GM18909 (cell line): ENCODE measurements at regions not wholly inside any gene's neighbourhood (a gene's known extent, or its start where the extent isn't known, plus 50 kb on each side); places are given as distances from the start of the nearest gene placed in this dataset.

Experiments used
- ATAC-seq: cut with Tn5 transposase; IDR thresholded peaks from one replicate; pipeline ENCODE4 v1.9.1; 2021; ENCODE audit warnings: mild to moderate bottlenecking; ENCODE audit not compliant: unreplicated experiment, poor library complexity

GRCh38 chr3:135310317-135310716 is 515.3 kb downstream of the EPHB1 start:
- peak; percentile 55 for ATAC-seq

- ATAC-seq, result no peak
These were observed 516.6 kb downstream of the EPHB1 start for GRCh38 chr3:135311699-135312098.

GRCh38 chr3:135314237-135314636 is 519.2 kb downstream of the EPHB1 start:
- ATAC-seq, result no peak

- no peak for ATAC-seq
These were observed 529.2 kb downstream of the EPHB1 start for GRCh38 chr3:135324301-135324700.

- ATAC-seq, result no peak
These were observed 530.0 kb downstream of the EPHB1 start for GRCh38 chr3:135325096-135325495.

GRCh38 chr3:135325726-135326235 is 530.7 kb downstream of the EPHB1 start:
- no peak for ATAC-seq

- no peak for ATAC-seq
These were observed 531.8 kb downstream of the EPHB1 start for GRCh38 chr3:135326851-135327250.

GRCh38 chr3:135328036-135328435 is 533.0 kb downstream of the EPHB1 start:
- no peak for ATAC-seq

GRCh38 chr3:135329479-135329878 is 534.4 kb downstream of the EPHB1 start:
- no peak for ATAC-seq

- ATAC-seq, result no peak
These were observed 542.1 kb downstream of the EPHB1 start for GRCh38 chr3:135337192-135337591.

- ATAC-seq, result no peak
These were observed 553.6 kb downstream of the EPHB1 start for GRCh38 chr3:135348690-135349089.

- ATAC-seq, result no peak
These were observed 554.3 kb downstream of the EPHB1 start for GRCh38 chr3:135349254-135349948.

- no peak for ATAC-seq
These were observed 557.2 kb downstream of the EPHB1 start for GRCh38 chr3:135352213-135352612.

GRCh38 chr3:135362889-135363288 is 567.8 kb downstream of the EPHB1 start:
- no peak for ATAC-seq

GRCh38 chr3:135364676-135365075 is 569.6 kb downstream of the EPHB1 start:
- ATAC-seq, result no peak

- no peak for ATAC-seq
These were observed 571.8 kb downstream of the EPHB1 start for GRCh38 chr3:135366816-135367215.

GRCh38 chr3:135368316-135368715 is 573.3 kb downstream of the EPHB1 start:
- ATAC-seq, result no peak

- no peak for ATAC-seq
These were observed 573.7 kb downstream of the EPHB1 start for GRCh38 chr3:135368781-135369180.

- no peak for ATAC-seq
These were observed 579.5 kb downstream of the EPHB1 start for GRCh38 chr3:135374571-135374970.

- no peak for ATAC-seq
These were observed 583.3 kb upstream of the PPP2R3A start for GRCh38 chr3:135382188-135382587.

GRCh38 chr3:135382621-135383020 is 582.9 kb upstream of the PPP2R3A start:
- no peak for ATAC-seq

- ATAC-seq, result no peak
These were observed 582.2 kb upstream of the PPP2R3A start for GRCh38 chr3:135383301-135383700.
